Esophagus muscularis mucosa (tissue), 4 donors: ENCODE measurements at regions not wholly inside any gene's neighbourhood (a gene's known extent, or its start where the extent isn't known, plus 50 kb on each side); places are given as distances from the start of the nearest gene placed in this dataset.

Experiments
- DNase-seq: peaks from one replicate; pipeline ENCODE4 v3.0.0-alpha.2; 2017; ENCODE audit errors: extremely low spot score
- H3K27ac ChIP-seq, 4 donors: fragments of 200-600 bp; sonication (generic); replicated peaks in 1 of 4; 1 replicate in 3 of 4; 2 replicates in 1 of 4; pipeline ENCODE4 v1.5.1; 2016 to 2019; ENCODE audit warnings: mild to moderate bottlenecking in 1 of 4
- H3K27me3 ChIP-seq, 4 donors: fragments of 200-600 bp; sonication (generic); one replicate each; pipeline versions ENCODE4 v1.5.1 to v1.6.0; 2016 to 2019
- H3K36me3 ChIP-seq, 4 donors: fragments of 200-600 bp; sonication (generic); one replicate each; pipeline ENCODE4 v1.5.1; 2016 to 2019
- H3K4me1 ChIP-seq, 4 donors: fragments of 200-600 bp; sonication (generic); one replicate each; pipeline ENCODE4 v1.5.1; 2016 to 2019
- H3K4me3 ChIP-seq, 4 donors: fragments of 200-600 bp; sonication (generic); 1 replicate in 2 of 4; 2 replicates in 2 of 4; pipeline ENCODE4 v1.5.1; 2016 to 2019; ENCODE audit warnings: mild to moderate bottlenecking in 4 of 4, moderate library complexity in 1 of 4
- H3K9me3 ChIP-seq, 4 donors: fragments of 200-600 bp; sonication (generic); 1 replicate in 3 of 4; 2 replicates in 1 of 4; pipeline ENCODE4 v1.5.1; 2016 to 2019
- EP300 ChIP-seq: sonication (generic); formaldehyde crosslinking; IDR thresholded peaks from one replicate; pipeline ENCODE4 v1.6.1; 2017; ENCODE audit warnings: antibody characterized with exemption
- POLR2A ChIP-seq: fragments of 450-650 bp; IDR thresholded peaks from one replicate; pipeline ENCODE4 v1.6.1; 2017; ENCODE audit warnings: antibody characterized with exemption, moderate library complexity, mild to moderate bottlenecking, low read depth
- POLR2AphosphoS5 ChIP-seq, 2 donors: sonication (generic); formaldehyde crosslinking; IDR thresholded peaks; one replicate each; pipeline ENCODE4 v1.6.1; 2017; ENCODE audit warnings: antibody characterized with exemption in 2 of 2
- WGBS: methylation state at CpG from one replicate; pipeline ENCODE4 v1.1.5; 2018; 5-methylcytosine and 5-hydroxymethylcytosine counted together
- intact Hi-C: fragments of 100-400 bp; cut with DNase I; formaldehyde crosslinking; loops from one replicate; pipeline ENCODE4 v1.15.1; 2023
- TF ChIP-seq, protein P1 (sequence below), 3 experiments: fragments of 200-600 bp in 2 of 3; fragments of 450-650 bp in 1 of 3; sonication (generic) in 2 of 3; IDR thresholded peaks; one replicate each; pipeline ENCODE4 v1.5.1; 2017 to 2019; ENCODE audit warnings: antibody characterized with exemption in 3 of 3, mild to moderate bottlenecking in 2 of 3, moderate library complexity in 1 of 3

DNA sequence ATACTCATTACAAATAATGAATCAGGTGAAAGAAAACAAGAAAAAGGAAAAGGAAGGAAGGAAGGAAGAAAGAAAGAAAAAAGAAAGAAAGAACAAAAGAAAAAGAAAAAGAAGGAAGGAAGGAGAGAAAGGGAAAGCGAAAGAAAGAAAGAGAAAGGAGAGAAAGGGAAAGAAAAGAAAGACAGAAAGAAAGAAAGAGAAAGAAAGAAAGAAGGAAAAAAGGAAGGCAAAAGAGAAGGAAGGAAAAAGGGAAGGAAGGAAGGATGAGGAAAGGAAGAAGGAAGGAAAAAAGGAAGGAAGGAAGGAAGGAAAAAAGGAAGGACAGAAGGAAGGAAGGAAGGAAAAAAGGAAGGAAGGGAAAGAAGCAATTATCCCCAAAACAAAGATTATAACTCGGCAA lies 1460.4 kb upstream of the PIK3C3 start:
- intact Hi-C loops = no loop called here
- Histone ChIP-seq H3K36me3 (no peaks in the 10 kb centered on the region), H3K27ac (no peak overlapping the region), H3K4me3 (no peak overlapping the region), H3K9me3 (no peaks in the 10 kb centered on the region), H3K27me3 (no peaks in the 10 kb centered on the region), H3K4me1 (no peaks in the 10 kb centered on the region)
- 88% methylated on average over 2 of the region's 2 CpGs for WGBS
- no peak for DNase-seq
- TF ChIP-seq EP300 (no peak), POLR2A (no peak), POLR2AphosphoS5 (IDR thresholded peaks at IDR 0.05) (no peak)
- TF ChIP-seq, protein P1, sequence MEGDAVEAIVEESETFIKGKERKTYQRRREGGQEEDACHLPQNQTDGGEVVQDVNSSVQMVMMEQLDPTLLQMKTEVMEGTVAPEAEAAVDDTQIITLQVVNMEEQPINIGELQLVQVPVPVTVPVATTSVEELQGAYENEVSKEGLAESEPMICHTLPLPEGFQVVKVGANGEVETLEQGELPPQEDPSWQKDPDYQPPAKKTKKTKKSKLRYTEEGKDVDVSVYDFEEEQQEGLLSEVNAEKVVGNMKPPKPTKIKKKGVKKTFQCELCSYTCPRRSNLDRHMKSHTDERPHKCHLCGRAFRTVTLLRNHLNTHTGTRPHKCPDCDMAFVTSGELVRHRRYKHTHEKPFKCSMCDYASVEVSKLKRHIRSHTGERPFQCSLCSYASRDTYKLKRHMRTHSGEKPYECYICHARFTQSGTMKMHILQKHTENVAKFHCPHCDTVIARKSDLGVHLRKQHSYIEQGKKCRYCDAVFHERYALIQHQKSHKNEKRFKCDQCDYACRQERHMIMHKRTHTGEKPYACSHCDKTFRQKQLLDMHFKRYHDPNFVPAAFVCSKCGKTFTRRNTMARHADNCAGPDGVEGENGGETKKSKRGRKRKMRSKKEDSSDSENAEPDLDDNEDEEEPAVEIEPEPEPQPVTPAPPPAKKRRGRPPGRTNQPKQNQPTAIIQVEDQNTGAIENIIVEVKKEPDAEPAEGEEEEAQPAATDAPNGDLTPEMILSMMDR (IDR thresholded peaks at IDR 0.05) = no peak

DNA sequence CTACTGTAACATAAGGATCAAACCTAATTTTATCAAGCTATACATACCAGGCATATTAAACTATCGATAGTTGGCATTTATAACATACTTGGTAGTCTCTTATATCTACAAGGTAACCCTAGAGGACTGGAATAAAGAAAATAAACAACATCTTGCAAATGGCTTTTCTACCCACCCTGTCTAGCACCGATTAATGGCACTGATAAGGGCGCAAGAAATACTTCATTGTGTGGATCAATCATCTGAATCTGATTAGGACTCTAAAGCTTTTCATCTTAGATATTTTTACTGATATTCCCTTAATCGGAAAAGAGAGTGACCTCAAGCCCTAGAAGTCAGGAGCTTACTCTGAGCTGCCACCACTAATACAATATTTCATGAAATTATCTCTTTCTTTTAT lies 1461.7 kb upstream of the PIK3C3 start:
- Histone ChIP-seq H3K27me3 (no peaks in the 10 kb centered on the region), H3K4me3 (no peak overlapping the region), H3K9me3 (no peaks in the 10 kb centered on the region), H3K27ac (no peak overlapping the region), H3K36me3 (no peaks in the 10 kb centered on the region), H3K4me1 (no peaks in the 10 kb centered on the region)
- no peak for DNase-seq
- intact Hi-C loops = no loop called here
- WGBS = 42% methylated on average over 4 of the region's 4 CpGs
- TF ChIP-seq EP300 (no peak), POLR2A (no peak), POLR2AphosphoS5 (IDR thresholded peaks at IDR 0.05) (no peak)
- TF ChIP-seq, protein P1 (IDR thresholded peaks at IDR 0.05) = no peak

DNA sequence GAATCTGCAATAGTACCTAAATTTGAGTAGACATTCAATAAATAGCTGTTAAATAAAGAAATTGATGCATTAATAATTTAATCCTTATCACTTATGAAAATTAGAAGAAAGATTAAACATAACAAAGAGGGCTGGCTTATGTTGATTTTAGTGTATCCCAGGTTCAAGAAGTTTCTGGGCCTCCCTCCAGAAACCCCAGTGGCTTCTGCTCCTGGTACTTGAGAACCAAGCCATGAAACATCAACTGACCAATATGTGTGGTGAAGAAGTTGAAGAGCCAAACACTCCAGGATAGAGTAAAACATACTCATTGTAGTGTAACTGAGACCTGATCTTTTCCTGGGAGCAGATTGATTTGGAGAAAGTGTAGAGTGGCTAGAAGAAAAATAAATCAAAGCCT lies 1465.7 kb upstream of the PIK3C3 start:
- Histone ChIP-seq H3K9me3 (no peaks in the 10 kb centered on the region), H3K27ac (no peak overlapping the region), H3K36me3 (no peaks in the 10 kb centered on the region), H3K27me3 (no peaks in the 10 kb centered on the region), H3K4me1 (no peaks in the 10 kb centered on the region), H3K4me3 (no peak overlapping the region)
- no peak for TF ChIP-seq POLR2AphosphoS5 (IDR thresholded peaks at IDR 0.05)
- TF ChIP-seq POLR2A = no peak
- TF ChIP-seq, protein P1 (IDR thresholded peaks at IDR 0.05) = no peak
- no peak for TF ChIP-seq EP300
- intact Hi-C loops = no loop called here
- DNase-seq = no peak

DNA sequence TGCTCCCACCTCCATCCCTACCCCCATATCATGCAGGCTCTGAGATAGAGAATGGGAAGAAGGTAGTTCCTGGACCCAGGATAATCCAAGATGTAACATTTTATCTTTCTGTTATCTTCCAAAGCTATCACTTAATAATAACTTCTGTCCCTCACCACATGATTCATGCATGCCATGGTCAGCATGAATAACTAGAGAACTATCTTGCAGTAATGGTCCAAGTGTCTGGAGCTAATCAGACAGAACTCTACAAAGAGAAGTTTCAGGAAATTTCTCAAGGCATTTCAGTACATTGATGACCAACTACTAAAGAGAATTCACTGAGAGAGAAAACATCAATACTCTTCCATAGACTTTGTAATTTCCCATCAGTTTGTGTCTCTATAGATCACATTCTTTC lies 1469.7 kb upstream of the PIK3C3 start:
- no peaks in the 10 kb centered on the region for H3K4me1 ChIP-seq
- no peak for TF ChIP-seq EP300
- TF ChIP-seq POLR2A = no peak
- TF ChIP-seq POLR2AphosphoS5 (IDR thresholded peaks at IDR 0.05) = no peak
- TF ChIP-seq, protein P1 (IDR thresholded peaks at IDR 0.05) = no peak
- H3K9me3 ChIP-seq = no peaks in the 10 kb centered on the region
- intact Hi-C loops = no loop called here
- H3K27me3 ChIP-seq = no peaks in the 10 kb centered on the region
- H3K36me3 ChIP-seq = no peaks in the 10 kb centered on the region
- H3K4me3 ChIP-seq = no peak overlapping the region
- H3K27ac ChIP-seq = no peak overlapping the region
- DNase-seq = no peak

DNA sequence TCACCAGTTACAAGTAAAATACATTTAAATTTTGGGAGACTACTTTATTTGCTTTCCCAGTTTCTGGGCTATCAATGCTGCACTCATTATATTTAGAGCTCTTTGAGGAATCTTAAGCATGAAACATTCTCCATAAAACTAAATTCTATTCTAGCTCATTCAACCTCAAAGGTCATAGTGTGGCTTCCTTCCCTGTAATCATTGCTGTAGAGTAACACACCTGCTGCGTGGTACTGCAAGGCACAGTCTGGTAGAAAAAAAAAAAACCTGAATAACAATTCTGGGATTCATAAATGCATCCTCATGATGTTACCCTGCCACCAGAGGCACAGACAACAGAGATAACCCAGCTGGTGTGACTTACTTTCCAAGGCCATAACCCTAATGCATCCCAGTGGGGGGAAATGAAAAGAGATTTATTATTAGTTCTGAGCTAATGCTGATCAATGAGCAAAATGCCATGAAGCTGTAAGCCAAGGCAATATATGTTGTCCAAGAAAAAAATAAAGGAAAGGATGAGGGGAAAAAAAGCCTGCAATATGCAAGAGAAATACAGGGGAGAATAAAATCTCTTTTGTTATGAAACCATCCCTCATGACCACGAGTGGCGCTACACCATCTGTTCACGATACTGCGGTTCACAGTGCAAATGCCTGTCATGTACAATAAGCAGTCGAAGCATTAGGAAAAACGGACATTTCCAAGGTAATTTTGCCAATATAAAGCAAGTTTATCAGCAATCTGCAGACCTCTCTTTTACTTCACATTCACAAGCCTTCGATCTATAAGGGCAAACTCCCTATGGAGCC lies 1481.6 kb upstream of the PIK3C3 start:
- Histone ChIP-seq H3K4me3 (no peak overlapping the region), H3K4me1 (no peaks in the 10 kb centered on the region), H3K36me3 (no peaks in the 10 kb centered on the region), H3K27ac (no peak overlapping the region), H3K27me3 (no peaks in the 10 kb centered on the region), H3K9me3 (no peaks in the 10 kb centered on the region)
- intact Hi-C loops = no loop called here
- no peak for DNase-seq
- WGBS = 84% methylated on average over 8 of the region's 8 CpGs
- TF ChIP-seq, protein P1 (IDR thresholded peaks at IDR 0.05) = no peak
- TF ChIP-seq EP300 = no peak
- no peak for TF ChIP-seq POLR2A
- TF ChIP-seq POLR2AphosphoS5 (IDR thresholded peaks at IDR 0.05) = no peak
